ENCODE measurements at regions not wholly inside any gene's neighbourhood (a gene's known extent, or its start where the extent isn't known, plus 50 kb on each side); places are given as distances from the start of the nearest gene placed in this dataset.

DNA sequence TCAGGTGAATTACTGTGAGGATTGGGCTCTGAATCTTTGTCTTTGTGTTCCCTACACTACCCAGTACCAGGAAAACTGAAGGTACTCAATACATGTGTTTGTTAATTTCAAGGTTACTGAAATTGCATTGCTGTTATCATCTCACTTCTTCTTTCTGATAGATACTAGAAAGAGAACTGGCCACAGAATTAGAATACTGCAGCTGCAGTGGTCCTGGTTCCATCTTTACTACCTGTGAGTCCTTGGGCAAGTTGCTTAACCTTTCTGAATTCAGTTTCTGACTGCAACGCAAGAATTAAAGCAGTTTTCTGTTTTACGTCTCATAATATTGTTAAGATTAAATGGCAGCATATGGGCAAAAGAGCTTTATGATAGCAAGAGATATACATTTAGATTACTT lies 263.5 kb downstream of the LMO4 start:
- TF ChIP-seq, protein P1, sequence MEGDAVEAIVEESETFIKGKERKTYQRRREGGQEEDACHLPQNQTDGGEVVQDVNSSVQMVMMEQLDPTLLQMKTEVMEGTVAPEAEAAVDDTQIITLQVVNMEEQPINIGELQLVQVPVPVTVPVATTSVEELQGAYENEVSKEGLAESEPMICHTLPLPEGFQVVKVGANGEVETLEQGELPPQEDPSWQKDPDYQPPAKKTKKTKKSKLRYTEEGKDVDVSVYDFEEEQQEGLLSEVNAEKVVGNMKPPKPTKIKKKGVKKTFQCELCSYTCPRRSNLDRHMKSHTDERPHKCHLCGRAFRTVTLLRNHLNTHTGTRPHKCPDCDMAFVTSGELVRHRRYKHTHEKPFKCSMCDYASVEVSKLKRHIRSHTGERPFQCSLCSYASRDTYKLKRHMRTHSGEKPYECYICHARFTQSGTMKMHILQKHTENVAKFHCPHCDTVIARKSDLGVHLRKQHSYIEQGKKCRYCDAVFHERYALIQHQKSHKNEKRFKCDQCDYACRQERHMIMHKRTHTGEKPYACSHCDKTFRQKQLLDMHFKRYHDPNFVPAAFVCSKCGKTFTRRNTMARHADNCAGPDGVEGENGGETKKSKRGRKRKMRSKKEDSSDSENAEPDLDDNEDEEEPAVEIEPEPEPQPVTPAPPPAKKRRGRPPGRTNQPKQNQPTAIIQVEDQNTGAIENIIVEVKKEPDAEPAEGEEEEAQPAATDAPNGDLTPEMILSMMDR (IDR thresholded peaks at IDR 0.05), result no peak
- no peak for TF ChIP-seq ZFX (IDR thresholded peaks at IDR 0.05; ENCODE audit: borderline replicate concordance)
